Right atrium auricular region (tissue), 2 donors: ENCODE measurements at regions not wholly inside any gene's neighbourhood (a gene's known extent, or its start where the extent isn't known, plus 50 kb on each side); places are given as distances from the start of the nearest gene placed in this dataset.

ENCODE experiments used
- DNase-seq: peaks from one replicate; pipeline ENCODE4 v3.0.0-alpha.2; 2019; ENCODE audit warnings: low spot score
- H3K27ac ChIP-seq, 2 donors: fragments of 200-600 bp; sonication (generic); 1 replicate in 1 of 2; 2 replicates in 1 of 2; pipeline ENCODE4 v1.5.1; 2016 to 2019
- H3K27me3 ChIP-seq, 2 donors: fragments of 200-600 bp; sonication (generic); one replicate each; pipeline versions ENCODE4 v1.5.1 to v1.6.0; 2017 to 2019
- H3K36me3 ChIP-seq: fragments of 200-600 bp; sonication (generic); one replicate; pipeline ENCODE4 v1.5.1; 2016
- H3K4me1 ChIP-seq, 2 donors: fragments of 200-600 bp; sonication (generic); one replicate each; pipeline versions ENCODE4 v1.5.1 to v1.6.0; 2017 to 2019
- H3K4me3 ChIP-seq, 2 donors: fragments of 200-600 bp; sonication (generic); 1 replicate in 1 of 2; 2 replicates in 1 of 2; pipeline ENCODE4 v1.5.1; 2017 to 2019; ENCODE audit warnings: mild to moderate bottlenecking in 1 of 2, moderate library complexity in 1 of 2
- H3K9me3 ChIP-seq, 2 donors: fragments of 200-600 bp; sonication (generic); one replicate each; pipeline ENCODE4 v1.5.1; 2019
- TF ChIP-seq, protein P1 (sequence below), 2 donors: fragments of 200-600 bp; sonication (generic); IDR thresholded peaks; one replicate each; pipeline ENCODE4 v1.5.1; 2019; ENCODE audit warnings: antibody characterized with exemption in 2 of 2

- Histone ChIP-seq H3K4me3 (no peak overlapping the region), H3K4me1 (no peaks in the 10 kb centered on the region), H3K27me3 (no peaks in the 10 kb centered on the region), H3K27ac (no peak overlapping the region), H3K36me3 (no peaks in the 10 kb centered on the region), H3K9me3 (peaks cover 0 to 12% of the 10 kb centered on the region in 2 donors)
- DNase-seq, result no peak
- TF ChIP-seq, protein P1, sequence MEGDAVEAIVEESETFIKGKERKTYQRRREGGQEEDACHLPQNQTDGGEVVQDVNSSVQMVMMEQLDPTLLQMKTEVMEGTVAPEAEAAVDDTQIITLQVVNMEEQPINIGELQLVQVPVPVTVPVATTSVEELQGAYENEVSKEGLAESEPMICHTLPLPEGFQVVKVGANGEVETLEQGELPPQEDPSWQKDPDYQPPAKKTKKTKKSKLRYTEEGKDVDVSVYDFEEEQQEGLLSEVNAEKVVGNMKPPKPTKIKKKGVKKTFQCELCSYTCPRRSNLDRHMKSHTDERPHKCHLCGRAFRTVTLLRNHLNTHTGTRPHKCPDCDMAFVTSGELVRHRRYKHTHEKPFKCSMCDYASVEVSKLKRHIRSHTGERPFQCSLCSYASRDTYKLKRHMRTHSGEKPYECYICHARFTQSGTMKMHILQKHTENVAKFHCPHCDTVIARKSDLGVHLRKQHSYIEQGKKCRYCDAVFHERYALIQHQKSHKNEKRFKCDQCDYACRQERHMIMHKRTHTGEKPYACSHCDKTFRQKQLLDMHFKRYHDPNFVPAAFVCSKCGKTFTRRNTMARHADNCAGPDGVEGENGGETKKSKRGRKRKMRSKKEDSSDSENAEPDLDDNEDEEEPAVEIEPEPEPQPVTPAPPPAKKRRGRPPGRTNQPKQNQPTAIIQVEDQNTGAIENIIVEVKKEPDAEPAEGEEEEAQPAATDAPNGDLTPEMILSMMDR (IDR thresholded peaks at IDR 0.05), result no peak
Observed at GRCh38 chr2:107622741-107623310, 203.9 kb upstream of the RGPD4 start.

- no peaks in the 10 kb centered on the region for H3K36me3 ChIP-seq
- H3K27ac ChIP-seq, result no peak overlapping the region
- H3K9me3 ChIP-seq, result peaks cover 0 to 39% of the 10 kb centered on the region in 2 donors
- H3K4me1 ChIP-seq, result no peaks in the 10 kb centered on the region
- TF ChIP-seq, protein P1 (IDR thresholded peaks at IDR 0.05), result no peak
- no peak for DNase-seq
- H3K4me3 ChIP-seq, result no peak overlapping the region
- no peaks in the 10 kb centered on the region for H3K27me3 ChIP-seq
Observed at GRCh38 chr2:107625982-107626381, 200.7 kb upstream of the RGPD4 start.

DNA sequence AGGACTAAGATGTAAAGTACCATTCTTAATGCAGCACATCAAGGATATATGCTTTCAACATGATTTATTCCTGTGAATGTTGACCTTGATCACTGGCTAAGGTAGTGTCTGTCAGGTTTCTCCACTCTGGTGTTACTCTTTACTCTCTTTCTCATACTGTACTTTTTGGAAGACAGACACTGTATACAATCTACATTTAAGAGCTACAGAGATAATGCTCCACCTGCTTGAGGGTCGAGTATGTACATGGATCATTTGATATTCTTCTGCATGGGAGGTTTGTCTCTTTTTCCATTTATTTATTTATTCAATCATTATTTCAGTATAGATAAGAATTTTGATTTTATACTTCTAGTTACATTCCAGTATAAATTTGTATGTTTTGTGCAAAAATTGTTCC is 199.5 kb upstream of the RGPD4 start:
- Histone ChIP-seq H3K9me3 (peaks cover 0 to 47% of the 10 kb centered on the region in 2 donors), H3K27me3 (no peaks in the 10 kb centered on the region), H3K4me3 (no peak overlapping the region), H3K27ac (no peak overlapping the region), H3K36me3 (no peaks in the 10 kb centered on the region), H3K4me1 (no peaks in the 10 kb centered on the region)
- DNase-seq, result no peak
- TF ChIP-seq, protein P1 (IDR thresholded peaks at IDR 0.05), result peak in 1 of 2 donors; percentile 30

DNA sequence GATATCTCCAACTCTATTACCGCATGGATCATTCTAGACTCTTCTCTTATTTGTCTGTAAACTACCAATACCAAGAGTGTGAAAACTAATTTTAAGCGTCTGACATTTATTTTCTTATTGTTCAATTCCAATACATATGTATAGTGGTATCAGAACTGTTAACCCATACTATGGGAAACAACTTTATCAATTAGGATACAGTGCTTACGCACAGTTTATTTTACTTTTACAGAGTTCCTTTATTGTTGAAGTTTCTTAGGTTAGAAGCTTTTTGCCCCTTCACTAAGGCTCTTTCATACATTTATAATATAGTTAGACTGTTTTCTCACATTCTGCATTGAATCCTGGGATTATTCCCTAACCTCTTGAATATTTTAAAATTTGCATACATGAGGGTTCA is 198.8 kb upstream of the RGPD4 start:
- H3K4me1 ChIP-seq, result no peaks in the 10 kb centered on the region
- no peaks in the 10 kb centered on the region for H3K36me3 ChIP-seq
- no peak overlapping the region for H3K4me3 ChIP-seq
- DNase-seq, result no peak
- no peak overlapping the region for H3K27ac ChIP-seq
- TF ChIP-seq, protein P1 (IDR thresholded peaks at IDR 0.05), result no peak
- H3K27me3 ChIP-seq, result no peaks in the 10 kb centered on the region
- peaks cover 0 to 50% of the 10 kb centered on the region in 2 donors for H3K9me3 ChIP-seq

GRCh38 chr2:107633580-107634147 is 193.0 kb upstream of the RGPD4 start:
- no peak for DNase-seq
- Histone ChIP-seq H3K9me3 (peaks cover 0 to 41% of the 10 kb centered on the region in 2 donors), H3K4me3 (no peak overlapping the region), H3K27ac (no peak overlapping the region), H3K27me3 (no peaks in the 10 kb centered on the region), H3K4me1 (no peaks in the 10 kb centered on the region), H3K36me3 (no peaks in the 10 kb centered on the region)
- TF ChIP-seq, protein P1 (IDR thresholded peaks at IDR 0.05), result no peak

- TF ChIP-seq, protein P1 (IDR thresholded peaks at IDR 0.05), result no peak
- DNase-seq, result no peak
- Histone ChIP-seq H3K27ac (no peak overlapping the region), H3K27me3 (no peaks in the 10 kb centered on the region), H3K9me3 (peaks cover 0 to 36% of the 10 kb centered on the region in 2 donors), H3K4me3 (no peak overlapping the region), H3K4me1 (no peaks in the 10 kb centered on the region), H3K36me3 (no peaks in the 10 kb centered on the region)
Observed at GRCh38 chr2:107634172-107634571, 192.5 kb upstream of the RGPD4 start.
